GM23338 (cell line): ENCODE measurements at regions not wholly inside any gene's neighbourhood (a gene's known extent, or its start where the extent isn't known, plus 50 kb on each side); places are given as distances from the start of the nearest gene placed in this dataset.

Experiments used
- CREB1 ChIP-seq: fragments of 250-450 bp; sonication (Bioruptor Pico); IDR thresholded peaks from 2 replicates; pipeline ENCODE4 v1.5.0; 2020; ENCODE audit warnings: low read depth, mild to moderate bottlenecking, moderate library complexity
- EZH2 ChIP-seq: fragments of 200-600 bp; sonication (generic); IDR thresholded peaks from one replicate; pipeline ENCODE4 v1.8.0; 2017; ENCODE audit warnings: antibody characterized with exemption, mild to moderate bottlenecking, low read depth; ENCODE audit not compliant: unreplicated experiment
- EZH2phosphoT487 ChIP-seq: fragments of 200-600 bp; sonication (generic); IDR thresholded peaks from one replicate; pipeline ENCODE4 v1.8.1; 2018; ENCODE audit warnings: antibody characterized with exemption; ENCODE audit not compliant: unreplicated experiment
- JUNB ChIP-seq: IDR thresholded peaks from one replicate; pipeline ENCODE4 v1.6.1; 2016; ENCODE audit warnings: antibody characterized with exemption; ENCODE audit not compliant: unreplicated experiment
- NANOG ChIP-seq: IDR thresholded peaks from 2 replicates; pipeline ENCODE4 v1.6.1; 2016; ENCODE audit warnings: antibody characterized with exemption, borderline replicate concordance
- POLR2AphosphoS5 ChIP-seq: IDR thresholded peaks from 2 replicates; pipeline ENCODE4 v1.6.1; 2016; ENCODE audit warnings: antibody characterized with exemption, low read depth
- STAT1 ChIP-seq: IDR thresholded peaks from one replicate; pipeline ENCODE4 v1.6.1; 2016; ENCODE audit warnings: antibody characterized with exemption; ENCODE audit not compliant: unreplicated experiment
- ZNF114 ChIP-seq: fragments of 250-450 bp; sonication (Bioruptor Pico); IDR thresholded peaks from 2 replicates; pipeline ENCODE4 v1.5.0; 2020; ENCODE audit warnings: mild to moderate bottlenecking, moderate library complexity
- ZNF331 ChIP-seq: fragments of 250-450 bp; sonication (Bioruptor Pico); IDR thresholded peaks from 2 replicates; pipeline ENCODE4 v1.5.0; 2020; ENCODE audit warnings: low read depth, mild to moderate bottlenecking, moderate library complexity
- TF ChIP-seq, protein P1 (sequence below), 2 experiments: fragments of 200-600 bp in 1 of 2; sonication (generic) in 1 of 2; conservative IDR thresholded peaks; 2 replicates each; pipeline versions ENCODE4 v1.5.1 to v1.6.1; 2016 to 2017; ENCODE audit warnings: antibody characterized with exemption in 2 of 2, low read depth in 2 of 2, mild to moderate bottlenecking in 2 of 2, moderate library complexity in 1 of 2
- TF ChIP-seq, protein P2 (sequence below): IDR thresholded peaks from one replicate; pipeline ENCODE4 v1.6.1; 2018; ENCODE audit warnings: antibody characterized with exemption; ENCODE audit not compliant: unreplicated experiment
- TF ChIP-seq, protein P3 (sequence below): IDR thresholded peaks from 2 replicates; pipeline ENCODE4 v1.6.1; 2016; ENCODE audit warnings: antibody characterized with exemption
- TF ChIP-seq, protein P4 (sequence below): fragments of 250-450 bp; sonication (Bioruptor Pico); IDR thresholded peaks from 2 replicates; pipeline ENCODE4 v1.5.0; 2020; ENCODE audit warnings: mild to moderate bottlenecking, moderate library complexity

DNA sequence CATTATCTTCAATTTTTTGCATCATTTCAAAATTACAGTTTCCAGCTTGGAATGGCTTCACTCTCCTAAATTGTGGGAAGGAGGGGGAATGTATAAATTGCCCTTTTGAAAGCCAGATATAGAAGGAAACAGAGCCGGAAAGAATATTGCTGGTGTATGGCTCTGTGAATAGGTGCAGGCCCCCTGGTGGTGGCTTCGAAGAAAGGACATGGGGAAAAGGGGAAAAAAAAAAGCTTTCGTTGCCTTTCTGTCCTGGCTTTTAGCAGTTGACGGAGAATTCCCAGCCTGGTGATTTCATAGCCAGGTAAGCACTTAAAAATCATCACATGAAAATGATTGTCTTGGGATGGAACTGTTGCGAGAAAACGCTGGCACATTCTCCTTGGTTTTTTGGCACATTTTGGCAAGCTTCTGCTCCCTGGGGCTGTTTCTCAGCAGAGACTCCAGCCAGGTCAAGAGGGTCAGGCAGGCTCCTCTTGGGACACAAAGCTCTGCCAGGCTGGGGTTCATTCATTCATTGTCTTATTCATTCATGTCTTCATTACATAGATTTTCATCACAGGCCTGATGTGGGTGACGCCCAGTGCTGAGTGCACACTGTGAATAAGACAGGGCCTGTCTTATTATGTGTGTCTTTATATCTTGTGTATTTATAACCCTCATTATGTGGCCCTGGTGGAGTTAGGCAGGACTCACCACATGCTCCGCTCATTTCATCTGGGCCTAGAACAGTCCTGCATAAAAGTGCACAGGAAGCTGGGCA lies 300.0 kb upstream of the TPM1 start:
- TF ChIP-seq, protein P1, sequence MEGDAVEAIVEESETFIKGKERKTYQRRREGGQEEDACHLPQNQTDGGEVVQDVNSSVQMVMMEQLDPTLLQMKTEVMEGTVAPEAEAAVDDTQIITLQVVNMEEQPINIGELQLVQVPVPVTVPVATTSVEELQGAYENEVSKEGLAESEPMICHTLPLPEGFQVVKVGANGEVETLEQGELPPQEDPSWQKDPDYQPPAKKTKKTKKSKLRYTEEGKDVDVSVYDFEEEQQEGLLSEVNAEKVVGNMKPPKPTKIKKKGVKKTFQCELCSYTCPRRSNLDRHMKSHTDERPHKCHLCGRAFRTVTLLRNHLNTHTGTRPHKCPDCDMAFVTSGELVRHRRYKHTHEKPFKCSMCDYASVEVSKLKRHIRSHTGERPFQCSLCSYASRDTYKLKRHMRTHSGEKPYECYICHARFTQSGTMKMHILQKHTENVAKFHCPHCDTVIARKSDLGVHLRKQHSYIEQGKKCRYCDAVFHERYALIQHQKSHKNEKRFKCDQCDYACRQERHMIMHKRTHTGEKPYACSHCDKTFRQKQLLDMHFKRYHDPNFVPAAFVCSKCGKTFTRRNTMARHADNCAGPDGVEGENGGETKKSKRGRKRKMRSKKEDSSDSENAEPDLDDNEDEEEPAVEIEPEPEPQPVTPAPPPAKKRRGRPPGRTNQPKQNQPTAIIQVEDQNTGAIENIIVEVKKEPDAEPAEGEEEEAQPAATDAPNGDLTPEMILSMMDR (conservative IDR thresholded peaks at IDR 0.05; ENCODE audit: low read depth in 2 of 2): peak; percentile 75 to 96
- TF ChIP-seq EZH2 (no peak), POLR2AphosphoS5 (no peak), EZH2phosphoT487 (no peak), CREB1 (CRISPR knock-in tag) (no peak), JUNB (no peak), STAT1 (no peak), NANOG (no peak), ZNF114 (CRISPR knock-in tag) (no peak), ZNF331 (CRISPR knock-in tag) (no peak)
- TF ChIP-seq, protein P2, sequence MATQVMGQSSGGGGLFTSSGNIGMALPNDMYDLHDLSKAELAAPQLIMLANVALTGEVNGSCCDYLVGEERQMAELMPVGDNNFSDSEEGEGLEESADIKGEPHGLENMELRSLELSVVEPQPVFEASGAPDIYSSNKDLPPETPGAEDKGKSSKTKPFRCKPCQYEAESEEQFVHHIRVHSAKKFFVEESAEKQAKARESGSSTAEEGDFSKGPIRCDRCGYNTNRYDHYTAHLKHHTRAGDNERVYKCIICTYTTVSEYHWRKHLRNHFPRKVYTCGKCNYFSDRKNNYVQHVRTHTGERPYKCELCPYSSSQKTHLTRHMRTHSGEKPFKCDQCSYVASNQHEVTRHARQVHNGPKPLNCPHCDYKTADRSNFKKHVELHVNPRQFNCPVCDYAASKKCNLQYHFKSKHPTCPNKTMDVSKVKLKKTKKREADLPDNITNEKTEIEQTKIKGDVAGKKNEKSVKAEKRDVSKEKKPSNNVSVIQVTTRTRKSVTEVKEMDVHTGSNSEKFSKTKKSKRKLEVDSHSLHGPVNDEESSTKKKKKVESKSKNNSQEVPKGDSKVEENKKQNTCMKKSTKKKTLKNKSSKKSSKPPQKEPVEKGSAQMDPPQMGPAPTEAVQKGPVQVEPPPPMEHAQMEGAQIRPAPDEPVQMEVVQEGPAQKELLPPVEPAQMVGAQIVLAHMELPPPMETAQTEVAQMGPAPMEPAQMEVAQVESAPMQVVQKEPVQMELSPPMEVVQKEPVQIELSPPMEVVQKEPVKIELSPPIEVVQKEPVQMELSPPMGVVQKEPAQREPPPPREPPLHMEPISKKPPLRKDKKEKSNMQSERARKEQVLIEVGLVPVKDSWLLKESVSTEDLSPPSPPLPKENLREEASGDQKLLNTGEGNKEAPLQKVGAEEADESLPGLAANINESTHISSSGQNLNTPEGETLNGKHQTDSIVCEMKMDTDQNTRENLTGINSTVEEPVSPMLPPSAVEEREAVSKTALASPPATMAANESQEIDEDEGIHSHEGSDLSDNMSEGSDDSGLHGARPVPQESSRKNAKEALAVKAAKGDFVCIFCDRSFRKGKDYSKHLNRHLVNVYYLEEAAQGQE: no peak
- TF ChIP-seq, protein P3, sequence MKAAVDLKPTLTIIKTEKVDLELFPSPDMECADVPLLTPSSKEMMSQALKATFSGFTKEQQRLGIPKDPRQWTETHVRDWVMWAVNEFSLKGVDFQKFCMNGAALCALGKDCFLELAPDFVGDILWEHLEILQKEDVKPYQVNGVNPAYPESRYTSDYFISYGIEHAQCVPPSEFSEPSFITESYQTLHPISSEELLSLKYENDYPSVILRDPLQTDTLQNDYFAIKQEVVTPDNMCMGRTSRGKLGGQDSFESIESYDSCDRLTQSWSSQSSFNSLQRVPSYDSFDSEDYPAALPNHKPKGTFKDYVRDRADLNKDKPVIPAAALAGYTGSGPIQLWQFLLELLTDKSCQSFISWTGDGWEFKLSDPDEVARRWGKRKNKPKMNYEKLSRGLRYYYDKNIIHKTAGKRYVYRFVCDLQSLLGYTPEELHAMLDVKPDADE: no peak
- TF ChIP-seq, protein P4, sequence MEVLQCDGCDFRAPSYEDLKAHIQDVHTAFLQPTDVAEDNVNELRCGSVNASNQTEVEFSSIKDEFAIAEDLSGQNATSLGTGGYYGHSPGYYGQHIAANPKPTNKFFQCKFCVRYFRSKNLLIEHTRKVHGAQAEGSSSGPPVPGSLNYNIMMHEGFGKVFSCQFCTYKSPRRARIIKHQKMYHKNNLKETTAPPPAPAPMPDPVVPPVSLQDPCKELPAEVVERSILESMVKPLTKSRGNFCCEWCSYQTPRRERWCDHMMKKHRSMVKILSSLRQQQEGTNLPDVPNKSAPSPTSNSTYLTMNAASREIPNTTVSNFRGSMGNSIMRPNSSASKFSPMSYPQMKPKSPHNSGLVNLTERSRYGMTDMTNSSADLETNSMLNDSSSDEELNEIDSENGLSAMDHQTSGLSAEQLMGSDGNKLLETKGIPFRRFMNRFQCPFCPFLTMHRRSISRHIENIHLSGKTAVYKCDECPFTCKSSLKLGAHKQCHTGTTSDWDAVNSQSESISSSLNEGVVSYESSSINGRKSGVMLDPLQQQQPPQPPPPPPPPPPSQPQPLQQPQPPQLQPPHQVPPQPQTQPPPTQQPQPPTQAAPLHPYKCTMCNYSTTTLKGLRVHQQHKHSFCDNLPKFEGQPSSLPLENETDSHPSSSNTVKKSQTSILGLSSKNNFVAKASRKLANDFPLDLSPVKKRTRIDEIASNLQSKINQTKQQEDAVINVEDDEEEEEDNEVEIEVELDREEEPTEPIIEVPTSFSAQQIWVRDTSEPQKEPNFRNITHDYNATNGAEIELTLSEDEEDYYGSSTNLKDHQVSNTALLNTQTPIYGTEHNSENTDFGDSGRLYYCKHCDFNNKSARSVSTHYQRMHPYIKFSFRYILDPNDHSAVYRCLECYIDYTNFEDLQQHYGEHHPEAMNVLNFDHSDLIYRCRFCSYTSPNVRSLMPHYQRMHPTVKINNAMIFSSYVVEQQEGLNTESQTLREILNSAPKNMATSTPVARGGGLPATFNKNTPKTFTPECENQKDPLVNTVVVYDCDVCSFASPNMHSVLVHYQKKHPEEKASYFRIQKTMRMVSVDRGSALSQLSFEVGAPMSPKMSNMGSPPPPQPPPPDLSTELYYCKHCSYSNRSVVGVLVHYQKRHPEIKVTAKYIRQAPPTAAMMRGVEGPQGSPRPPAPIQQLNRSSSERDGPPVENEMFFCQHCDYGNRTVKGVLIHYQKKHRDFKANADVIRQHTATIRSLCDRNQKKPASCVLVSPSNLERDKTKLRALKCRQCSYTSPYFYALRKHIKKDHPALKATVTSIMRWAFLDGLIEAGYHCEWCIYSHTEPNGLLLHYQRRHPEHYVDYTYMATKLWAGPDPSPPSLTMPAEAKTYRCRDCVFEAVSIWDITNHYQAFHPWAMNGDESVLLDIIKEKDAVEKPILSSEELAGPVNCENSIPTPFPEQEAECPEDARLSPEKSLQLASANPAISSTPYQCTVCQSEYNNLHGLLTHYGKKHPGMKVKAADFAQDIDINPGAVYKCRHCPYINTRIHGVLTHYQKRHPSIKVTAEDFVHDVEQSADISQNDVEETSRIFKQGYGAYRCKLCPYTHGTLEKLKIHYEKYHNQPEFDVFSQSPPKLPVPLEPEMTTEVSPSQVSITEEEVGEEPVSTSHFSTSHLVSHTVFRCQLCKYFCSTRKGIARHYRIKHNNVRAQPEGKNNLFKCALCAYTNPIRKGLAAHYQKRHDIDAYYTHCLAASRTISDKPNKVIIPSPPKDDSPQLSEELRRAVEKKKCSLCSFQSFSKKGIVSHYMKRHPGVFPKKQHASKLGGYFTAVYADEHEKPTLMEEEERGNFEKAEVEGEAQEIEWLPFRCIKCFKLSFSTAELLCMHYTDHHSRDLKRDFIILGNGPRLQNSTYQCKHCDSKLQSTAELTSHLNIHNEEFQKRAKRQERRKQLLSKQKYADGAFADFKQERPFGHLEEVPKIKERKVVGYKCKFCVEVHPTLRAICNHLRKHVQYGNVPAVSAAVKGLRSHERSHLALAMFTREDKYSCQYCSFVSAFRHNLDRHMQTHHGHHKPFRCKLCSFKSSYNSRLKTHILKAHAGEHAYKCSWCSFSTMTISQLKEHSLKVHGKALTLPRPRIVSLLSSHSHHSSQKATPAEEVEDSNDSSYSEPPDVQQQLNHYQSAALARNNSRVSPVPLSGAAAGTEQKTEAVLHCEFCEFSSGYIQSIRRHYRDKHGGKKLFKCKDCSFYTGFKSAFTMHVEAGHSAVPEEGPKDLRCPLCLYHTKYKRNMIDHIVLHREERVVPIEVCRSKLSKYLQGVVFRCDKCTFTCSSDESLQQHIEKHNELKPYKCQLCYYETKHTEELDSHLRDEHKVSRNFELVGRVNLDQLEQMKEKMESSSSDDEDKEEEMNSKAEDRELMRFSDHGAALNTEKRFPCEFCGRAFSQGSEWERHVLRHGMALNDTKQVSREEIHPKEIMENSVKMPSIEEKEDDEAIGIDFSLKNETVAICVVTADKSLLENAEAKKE (CRISPR knock-in tag): no peak
